Fibroblast of gingiva (primary cell): ENCODE measurements at regions not wholly inside any gene's neighbourhood (a gene's known extent, or its start where the extent isn't known, plus 50 kb on each side); places are given as distances from the start of the nearest gene placed in this dataset.
"Not testable (repeated sequence)": the region's sequence is repeated elsewhere in the genome, so short reads cannot be mapped to it uniquely, and the experiment has no call there.

Experiments
- DNase-seq: peaks from one replicate; pipeline ENCODE4 v3.0.0-alpha.2; 2011; ENCODE audit warnings: low read depth

- no peak for DNase-seq
Observed at GRCh38 chr10:53166325-53166724, 393.7 kb upstream of the MBL2 start.

GRCh38 chr10:53162856-53163255, 390.3 kb upstream of the MBL2 start:
- no peak for DNase-seq

GRCh38 chr10:53161231-53161630, 388.6 kb upstream of the MBL2 start:
- no peak for DNase-seq

- DNase-seq: not testable (repeated sequence)
Observed at GRCh38 chr10:53155674-53156073, 383.1 kb upstream of the MBL2 start.

- DNase-seq: no peak
Observed at GRCh38 chr10:53153831-53154230, 381.2 kb upstream of the MBL2 start.

- DNase-seq: no peak
Observed at GRCh38 chr10:53140506-53140905, 367.9 kb upstream of the MBL2 start.

GRCh38 chr10:53135897-53136253, 363.3 kb upstream of the MBL2 start:
- no peak for DNase-seq

GRCh38 chr10:53135213-53135896, 362.8 kb upstream of the MBL2 start:
- DNase-seq: no peak

GRCh38 chr10:53134050-53134449, 361.5 kb upstream of the MBL2 start:
- no peak for DNase-seq

- no peak for DNase-seq
Observed at GRCh38 chr10:53130337-53130736, 357.8 kb upstream of the MBL2 start.

GRCh38 chr10:53127686-53128085, 355.1 kb upstream of the MBL2 start:
- no peak for DNase-seq

GRCh38 chr10:53123311-53123710, 350.7 kb upstream of the MBL2 start:
- DNase-seq: no peak

GRCh38 chr10:53122281-53122680, 349.7 kb upstream of the MBL2 start:
- no peak for DNase-seq

- no peak for DNase-seq
Observed at GRCh38 chr10:53115660-53116059, 343.1 kb upstream of the MBL2 start.

GRCh38 chr10:53111529-53111928, 338.9 kb upstream of the MBL2 start:
- DNase-seq: no peak

- no peak for DNase-seq
Observed at GRCh38 chr10:53109320-53109719, 336.7 kb upstream of the MBL2 start.

- DNase-seq: no peak
Observed at GRCh38 chr10:53108317-53108934, 335.8 kb upstream of the MBL2 start.

GRCh38 chr10:53107711-53108110, 335.1 kb upstream of the MBL2 start:
- DNase-seq: no peak

- DNase-seq: no peak
Observed at GRCh38 chr10:53102424-53102823, 329.8 kb upstream of the MBL2 start.

- no peak for DNase-seq
Observed at GRCh38 chr10:53093878-53094277, 321.3 kb upstream of the MBL2 start.

- DNase-seq: no peak
Observed at GRCh38 chr10:53091574-53091973, 319.0 kb upstream of the MBL2 start.

GRCh38 chr10:53088961-53089360, 316.4 kb upstream of the MBL2 start:
- DNase-seq: no peak

GRCh38 chr10:53079283-53079682, 306.7 kb upstream of the MBL2 start:
- DNase-seq: no peak

GRCh38 chr10:53076948-53077347, 304.4 kb upstream of the MBL2 start:
- DNase-seq: no peak
